ENCODE measurements at regions not wholly inside any gene's neighbourhood (a gene's known extent, or its start where the extent isn't known, plus 50 kb on each side); places are given as distances from the start of the nearest gene placed in this dataset.

- no peak for DNase-seq
Measured at GRCh38 chr3:145963111-145963510, 197.9 kb downstream of the PLOD2 start.

- DNase-seq, result no peak
Measured at GRCh38 chr3:145967043-145967442, 193.9 kb downstream of the PLOD2 start.

GRCh38 chr3:145971186-145971585 is 189.8 kb downstream of the PLOD2 start:
- DNase-seq, result no peak

GRCh38 chr3:145972851-145973250 is 188.1 kb downstream of the PLOD2 start:
- no peak for DNase-seq

GRCh38 chr3:145981056-145981455 is 179.9 kb downstream of the PLOD2 start:
- no peak for DNase-seq

- peak; percentile 1 to 27 (median 12) for DNase-seq
Measured at GRCh38 chr3:145983101-145983500, 177.9 kb downstream of the PLOD2 start.

All from suppressor macrophage (primary cell).